Liver (tissue), 8 donors: ENCODE measurements at regions not wholly inside any gene's neighbourhood (a gene's known extent, or its start where the extent isn't known, plus 50 kb on each side); places are given as distances from the start of the nearest gene placed in this dataset.

Experiments used
- DNase-seq: peaks from one replicate; pipeline ENCODE4 v3.0.0-alpha.2; 2017; ENCODE audit warnings: low spot score
- H3K27ac ChIP-seq, 2 donors: one replicate each; pipeline ENCODE4 v1.7.0; 2013; ENCODE audit warnings: inconsistent platforms in 2 of 2, low read length in 2 of 2, control low read depth in 1 of 2, low read depth in 1 of 2, mild to moderate bottlenecking in 1 of 2
- H3K27me3 ChIP-seq, 4 donors: one replicate each; pipeline versions ENCODE4 v1.6.1 to v1.7.0; 2013; ENCODE audit warnings: low read length in 3 of 4, inconsistent platforms in 1 of 4, mild to moderate bottlenecking in 1 of 4, moderate library complexity in 1 of 4; ENCODE audit not compliant: control insufficient read depth in 4 of 4, insufficient read depth in 4 of 4
- H3K36me3 ChIP-seq, 4 donors: one replicate each; pipeline versions ENCODE4 v1.6.1 to v1.7.0; 2013; ENCODE audit warnings: low read length in 3 of 4, mild to moderate bottlenecking in 3 of 4, low read depth in 1 of 4, moderate library complexity in 1 of 4; ENCODE audit not compliant: control insufficient read depth in 4 of 4, insufficient read depth in 3 of 4
- H3K4me1 ChIP-seq, 4 donors: one replicate each; pipeline versions ENCODE4 v1.6.1 to v1.7.0; 2013; ENCODE audit warnings: low read length in 3 of 4, mild to moderate bottlenecking in 3 of 4, moderate library complexity in 1 of 4; ENCODE audit not compliant: control insufficient read depth in 4 of 4, insufficient read depth in 4 of 4
- H3K4me3 ChIP-seq, 3 donors: one replicate each; pipeline versions ENCODE4 v1.6.1 to v1.7.0; 2013; ENCODE audit warnings: low read length in 3 of 3, control low read depth in 1 of 3, low read depth in 1 of 3, mild to moderate bottlenecking in 1 of 3
- H3K9ac ChIP-seq, 2 donors: one replicate each; pipeline ENCODE4 v1.7.0; 2013; ENCODE audit warnings: low read length in 2 of 2, mild to moderate bottlenecking in 2 of 2, moderate library complexity in 2 of 2, control low read depth in 1 of 2, low read depth in 1 of 2
- H3K9me3 ChIP-seq, 4 donors: one replicate each; pipeline versions ENCODE4 v1.6.1 to v1.7.0; 2013; ENCODE audit warnings: low read length in 3 of 4; ENCODE audit not compliant: control insufficient read depth in 4 of 4
- EGR1 ChIP-seq, 2 donors: IDR thresholded peaks; 2 replicates each; pipeline ENCODE4 v1.6.1; 2016 to 2018; ENCODE audit warnings: antibody characterized with exemption in 2 of 2, low read depth in 2 of 2
- FOXA1 ChIP-seq: IDR thresholded peaks from 2 replicates; pipeline ENCODE4 v1.6.1; 2016; ENCODE audit warnings: antibody characterized with exemption
- FOXA2 ChIP-seq: IDR thresholded peaks from 2 replicates; pipeline ENCODE4 v1.6.1; 2016; ENCODE audit warnings: antibody characterized with exemption
- GABPA ChIP-seq, 2 donors: IDR thresholded peaks in 1 of 2; conservative IDR thresholded peaks in 1 of 2; 2 replicates each; pipeline ENCODE4 v1.6.1; 2016; ENCODE audit warnings: antibody characterized with exemption in 2 of 2, mild to moderate bottlenecking in 1 of 2, moderate library complexity in 1 of 2
- HNF4A ChIP-seq, 2 donors: conservative IDR thresholded peaks; 2 replicates each; pipeline ENCODE4 v1.6.1; 2016; ENCODE audit warnings: antibody characterized with exemption in 2 of 2, mild to moderate bottlenecking in 2 of 2
- HNF4G ChIP-seq: IDR thresholded peaks from 2 replicates; pipeline ENCODE4 v1.6.1; 2016; ENCODE audit warnings: antibody characterized with exemption
- NR2F2 ChIP-seq: IDR thresholded peaks from 2 replicates; pipeline ENCODE4 v1.6.1; 2016; ENCODE audit warnings: antibody characterized with exemption
- RAD21 ChIP-seq, 2 donors: IDR thresholded peaks; 2 replicates each; pipeline ENCODE4 v1.6.1; 2016; ENCODE audit warnings: antibody characterized with exemption in 2 of 2, mild to moderate bottlenecking in 2 of 2
- TAF1 ChIP-seq: conservative IDR thresholded peaks from 2 replicates; pipeline ENCODE4 v1.6.1; 2016; ENCODE audit warnings: antibody characterized with exemption, mild to moderate bottlenecking
- YY1 ChIP-seq: IDR thresholded peaks from 2 replicates; pipeline ENCODE4 v1.6.1; 2016; ENCODE audit warnings: antibody characterized with exemption, mild to moderate bottlenecking
- WGBS: extraction: QIAGEN DNeasy Blood & Tissue Kit; methylation state at CpG from one replicate; pipeline ENCODE4 v1.1.7; 2013; 5-methylcytosine and 5-hydroxymethylcytosine counted together
- TF ChIP-seq, protein P1 (sequence below): IDR thresholded peaks from 2 replicates; pipeline ENCODE4 v1.6.1; 2016; ENCODE audit warnings: antibody characterized with exemption, mild to moderate bottlenecking
- TF ChIP-seq, protein P2 (sequence below): IDR thresholded peaks from 2 replicates; pipeline ENCODE4 v1.6.1; 2016; ENCODE audit warnings: antibody characterized with exemption
- TF ChIP-seq, protein P3 (sequence below): fragments of 150-350 bp; IDR thresholded peaks from 2 replicates; pipeline ENCODE4 v1.5.1; 2017; ENCODE audit warnings: improper control_type of control experiment, low read depth, low read length; ENCODE audit not compliant: missing input control
- TF ChIP-seq, protein P4 (sequence below): IDR thresholded peaks from 2 replicates; pipeline ENCODE4 v1.6.1; 2016; ENCODE audit warnings: antibody characterized with exemption
- donor health status: healthy.
- donor health status: healthy.
- donor health status: healthy.
- donor health status: healthy.
- donor health status: healthy.

DNA sequence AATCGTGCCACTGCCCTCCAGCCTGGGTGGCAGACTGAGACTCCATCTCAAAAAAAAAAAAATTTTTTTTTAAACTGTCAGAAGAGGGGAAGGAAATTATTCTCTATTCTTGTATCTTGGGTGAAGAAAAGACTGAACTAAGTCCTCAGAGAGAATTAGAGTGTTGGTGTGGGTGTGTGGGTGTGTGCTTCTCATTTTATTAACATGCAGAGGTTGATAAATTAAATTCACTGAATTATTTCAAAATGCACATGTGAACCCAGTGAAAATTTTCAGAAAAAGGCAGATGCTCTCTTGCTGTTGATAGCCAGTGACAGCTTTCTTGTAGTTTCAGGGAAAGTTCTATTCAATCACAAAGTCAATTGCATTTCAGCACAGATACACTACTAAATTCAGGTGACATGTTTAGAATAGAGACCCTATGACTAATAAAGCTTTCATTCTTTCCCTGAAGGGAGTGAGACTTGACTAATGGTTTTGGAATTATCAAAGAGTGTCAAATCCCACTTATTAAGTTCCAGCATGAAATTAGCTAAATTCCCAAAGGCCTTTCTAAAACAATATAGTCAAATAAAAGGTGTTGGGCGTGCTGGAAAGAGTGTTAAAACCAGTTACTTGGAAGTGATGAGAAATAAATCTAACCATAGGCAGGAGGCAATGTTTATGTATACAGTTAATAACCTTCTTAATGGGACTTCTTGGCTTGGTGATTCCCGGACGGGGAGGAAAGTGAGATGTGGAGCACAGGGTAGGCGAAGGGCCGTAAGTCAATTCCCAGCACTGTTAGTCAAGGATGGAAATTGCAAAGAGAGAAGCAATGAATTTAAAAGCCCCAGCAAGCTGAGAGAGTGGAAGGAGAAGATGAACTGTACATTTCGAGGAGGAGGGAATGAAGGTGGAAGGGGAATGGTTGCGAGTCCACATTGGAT, 103.2 kb upstream of the SPATA31D4 start:
- Histone ChIP-seq H3K36me3 (no peaks in the 10 kb centered on the region), H3K9me3 (no peaks in the 10 kb centered on the region), H3K27ac (no peak overlapping the region), H3K9ac (no peak overlapping the region), H3K4me3 (no peak overlapping the region), H3K4me1 (peaks cover 1 to 16% (median 14%) of the 10 kb centered on the region in 4 donors), H3K27me3 (no peaks in the 10 kb centered on the region)
- TF ChIP-seq TAF1 (no peak), EGR1 (IDR thresholded peaks at IDR 0.05; ENCODE audit: low read depth in 2 of 2) (no peak), HNF4A (conservative IDR thresholded peaks at IDR 0.05) (no peak), GABPA (IDR thresholded peaks at IDR 0.05 in 1 of 2, conservative IDR thresholded peaks at IDR 0.05 in 1 of 2) (no peak), FOXA2 (no peak), HNF4G (no peak), YY1 (no peak), NR2F2 (no peak), RAD21 (IDR thresholded peaks at IDR 0.05) (no peak), FOXA1 (no peak)
- TF ChIP-seq, protein P1, sequence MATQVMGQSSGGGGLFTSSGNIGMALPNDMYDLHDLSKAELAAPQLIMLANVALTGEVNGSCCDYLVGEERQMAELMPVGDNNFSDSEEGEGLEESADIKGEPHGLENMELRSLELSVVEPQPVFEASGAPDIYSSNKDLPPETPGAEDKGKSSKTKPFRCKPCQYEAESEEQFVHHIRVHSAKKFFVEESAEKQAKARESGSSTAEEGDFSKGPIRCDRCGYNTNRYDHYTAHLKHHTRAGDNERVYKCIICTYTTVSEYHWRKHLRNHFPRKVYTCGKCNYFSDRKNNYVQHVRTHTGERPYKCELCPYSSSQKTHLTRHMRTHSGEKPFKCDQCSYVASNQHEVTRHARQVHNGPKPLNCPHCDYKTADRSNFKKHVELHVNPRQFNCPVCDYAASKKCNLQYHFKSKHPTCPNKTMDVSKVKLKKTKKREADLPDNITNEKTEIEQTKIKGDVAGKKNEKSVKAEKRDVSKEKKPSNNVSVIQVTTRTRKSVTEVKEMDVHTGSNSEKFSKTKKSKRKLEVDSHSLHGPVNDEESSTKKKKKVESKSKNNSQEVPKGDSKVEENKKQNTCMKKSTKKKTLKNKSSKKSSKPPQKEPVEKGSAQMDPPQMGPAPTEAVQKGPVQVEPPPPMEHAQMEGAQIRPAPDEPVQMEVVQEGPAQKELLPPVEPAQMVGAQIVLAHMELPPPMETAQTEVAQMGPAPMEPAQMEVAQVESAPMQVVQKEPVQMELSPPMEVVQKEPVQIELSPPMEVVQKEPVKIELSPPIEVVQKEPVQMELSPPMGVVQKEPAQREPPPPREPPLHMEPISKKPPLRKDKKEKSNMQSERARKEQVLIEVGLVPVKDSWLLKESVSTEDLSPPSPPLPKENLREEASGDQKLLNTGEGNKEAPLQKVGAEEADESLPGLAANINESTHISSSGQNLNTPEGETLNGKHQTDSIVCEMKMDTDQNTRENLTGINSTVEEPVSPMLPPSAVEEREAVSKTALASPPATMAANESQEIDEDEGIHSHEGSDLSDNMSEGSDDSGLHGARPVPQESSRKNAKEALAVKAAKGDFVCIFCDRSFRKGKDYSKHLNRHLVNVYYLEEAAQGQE = no peak
- TF ChIP-seq, protein P2, sequence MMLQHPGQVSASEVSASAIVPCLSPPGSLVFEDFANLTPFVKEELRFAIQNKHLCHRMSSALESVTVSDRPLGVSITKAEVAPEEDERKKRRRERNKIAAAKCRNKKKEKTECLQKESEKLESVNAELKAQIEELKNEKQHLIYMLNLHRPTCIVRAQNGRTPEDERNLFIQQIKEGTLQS = no peak
- TF ChIP-seq, protein P3, sequence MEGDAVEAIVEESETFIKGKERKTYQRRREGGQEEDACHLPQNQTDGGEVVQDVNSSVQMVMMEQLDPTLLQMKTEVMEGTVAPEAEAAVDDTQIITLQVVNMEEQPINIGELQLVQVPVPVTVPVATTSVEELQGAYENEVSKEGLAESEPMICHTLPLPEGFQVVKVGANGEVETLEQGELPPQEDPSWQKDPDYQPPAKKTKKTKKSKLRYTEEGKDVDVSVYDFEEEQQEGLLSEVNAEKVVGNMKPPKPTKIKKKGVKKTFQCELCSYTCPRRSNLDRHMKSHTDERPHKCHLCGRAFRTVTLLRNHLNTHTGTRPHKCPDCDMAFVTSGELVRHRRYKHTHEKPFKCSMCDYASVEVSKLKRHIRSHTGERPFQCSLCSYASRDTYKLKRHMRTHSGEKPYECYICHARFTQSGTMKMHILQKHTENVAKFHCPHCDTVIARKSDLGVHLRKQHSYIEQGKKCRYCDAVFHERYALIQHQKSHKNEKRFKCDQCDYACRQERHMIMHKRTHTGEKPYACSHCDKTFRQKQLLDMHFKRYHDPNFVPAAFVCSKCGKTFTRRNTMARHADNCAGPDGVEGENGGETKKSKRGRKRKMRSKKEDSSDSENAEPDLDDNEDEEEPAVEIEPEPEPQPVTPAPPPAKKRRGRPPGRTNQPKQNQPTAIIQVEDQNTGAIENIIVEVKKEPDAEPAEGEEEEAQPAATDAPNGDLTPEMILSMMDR = no peak
- TF ChIP-seq, protein P4, sequence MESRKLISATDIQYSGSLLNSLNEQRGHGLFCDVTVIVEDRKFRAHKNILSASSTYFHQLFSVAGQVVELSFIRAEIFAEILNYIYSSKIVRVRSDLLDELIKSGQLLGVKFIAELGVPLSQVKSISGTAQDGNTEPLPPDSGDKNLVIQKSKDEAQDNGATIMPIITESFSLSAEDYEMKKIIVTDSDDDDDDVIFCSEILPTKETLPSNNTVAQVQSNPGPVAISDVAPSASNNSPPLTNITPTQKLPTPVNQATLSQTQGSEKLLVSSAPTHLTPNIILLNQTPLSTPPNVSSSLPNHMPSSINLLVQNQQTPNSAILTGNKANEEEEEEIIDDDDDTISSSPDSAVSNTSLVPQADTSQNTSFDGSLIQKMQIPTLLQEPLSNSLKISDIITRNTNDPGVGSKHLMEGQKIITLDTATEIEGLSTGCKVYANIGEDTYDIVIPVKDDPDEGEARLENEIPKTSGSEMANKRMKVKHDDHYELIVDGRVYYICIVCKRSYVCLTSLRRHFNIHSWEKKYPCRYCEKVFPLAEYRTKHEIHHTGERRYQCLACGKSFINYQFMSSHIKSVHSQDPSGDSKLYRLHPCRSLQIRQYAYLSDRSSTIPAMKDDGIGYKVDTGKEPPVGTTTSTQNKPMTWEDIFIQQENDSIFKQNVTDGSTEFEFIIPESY = no peak
- WGBS = 96% methylated on average over 8 of the region's 8 CpGs
- DNase-seq = no peak
